Vagina (tissue), 2 donors: ENCODE measurements at regions not wholly inside any gene's neighbourhood (a gene's known extent, or its start where the extent isn't known, plus 50 kb on each side); places are given as distances from the start of the nearest gene placed in this dataset.

Source experiments
- DNase-seq, 2 donors: peaks; one replicate each; pipeline ENCODE4 v3.0.0-alpha.2; 2017; ENCODE audit errors: extremely low spot score in 2 of 2
- H3K27ac ChIP-seq: fragments of 200-600 bp; sonication (generic); one replicate; pipeline ENCODE4 v1.5.1; 2019
- H3K27me3 ChIP-seq: fragments of 200-600 bp; sonication (generic); one replicate; pipeline ENCODE4 v1.5.1; 2019
- H3K36me3 ChIP-seq, 2 donors: fragments of 200-600 bp; sonication (generic); one replicate each; pipeline ENCODE4 v1.5.1; 2017 to 2019
- H3K4me1 ChIP-seq: fragments of 200-600 bp; sonication (generic); one replicate; pipeline ENCODE4 v1.5.1; 2019
- H3K4me3 ChIP-seq, 2 donors: fragments of 200-600 bp; sonication (generic); 1 replicate in 1 of 2; 2 replicates in 1 of 2; pipeline ENCODE4 v1.5.1; 2016 to 2019
- H3K9me3 ChIP-seq: fragments of 200-600 bp; sonication (generic); one replicate; pipeline ENCODE4 v1.5.1; 2019
- POLR2A ChIP-seq, 2 donors: fragments of 450-650 bp; IDR thresholded peaks; one replicate each; pipeline ENCODE4 v1.6.1; 2017; ENCODE audit warnings: antibody characterized with exemption in 2 of 2, mild to moderate bottlenecking in 2 of 2, moderate library complexity in 2 of 2
- POLR2AphosphoS5 ChIP-seq, 2 donors: sonication (generic); formaldehyde crosslinking; IDR thresholded peaks; one replicate each; pipeline ENCODE4 v1.9.0; 2017; ENCODE audit warnings: antibody characterized with exemption in 2 of 2, mild to moderate bottlenecking in 2 of 2, low read depth in 1 of 2; ENCODE audit not compliant: insufficient read depth in 1 of 2
- intact Hi-C: fragments of 100-400 bp; cut with DNase I; formaldehyde crosslinking; loops from one replicate; pipeline ENCODE4 v1.15.1; 2023
- TF ChIP-seq, protein P1 (sequence below), 3 experiments: fragments of 450-650 bp in 2 of 3; fragments of 200-600 bp in 1 of 3; sonication (generic) in 1 of 3; IDR thresholded peaks; one replicate each; pipeline ENCODE4 v1.5.1; 2017 to 2019; ENCODE audit warnings: antibody characterized with exemption in 3 of 3, mild to moderate bottlenecking in 2 of 3, moderate library complexity in 2 of 3

DNA sequence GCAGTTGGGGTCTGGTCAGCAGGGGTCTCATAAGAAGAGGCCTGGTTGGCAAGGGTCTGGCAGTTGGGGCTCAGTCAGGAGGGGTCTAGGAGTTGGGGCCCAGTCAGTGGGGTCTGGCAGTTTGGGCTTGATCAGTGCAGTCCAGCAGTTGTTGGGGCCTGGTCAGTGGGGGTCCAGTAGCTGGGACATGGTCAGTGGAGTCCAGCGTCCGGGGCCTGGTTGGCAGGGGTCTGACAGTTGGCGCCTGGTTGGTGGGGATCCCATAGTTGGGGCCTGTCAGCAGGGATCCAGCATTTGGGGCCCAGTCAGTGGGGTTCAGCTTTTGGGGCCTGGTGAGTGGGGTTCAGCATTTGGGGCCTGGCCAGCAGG lies 60.5 kb upstream of the TPM4 start:
- Histone ChIP-seq H3K4me3 (no peak overlapping the region), H3K36me3 (no peaks in the 10 kb centered on the region), H3K9me3 (no peaks in the 10 kb centered on the region), H3K4me1 (no peaks in the 10 kb centered on the region), H3K27me3 (no peaks in the 10 kb centered on the region), H3K27ac (no peak overlapping the region)
- DNase-seq: no peak
- intact Hi-C loops: no loop called here
- no peak for TF ChIP-seq POLR2AphosphoS5 (IDR thresholded peaks at IDR 0.05; ENCODE audit: insufficient read depth in 1 of 2, low read depth in 1 of 2)
- no peak for TF ChIP-seq POLR2A (IDR thresholded peaks at IDR 0.05)
- TF ChIP-seq, protein P1, sequence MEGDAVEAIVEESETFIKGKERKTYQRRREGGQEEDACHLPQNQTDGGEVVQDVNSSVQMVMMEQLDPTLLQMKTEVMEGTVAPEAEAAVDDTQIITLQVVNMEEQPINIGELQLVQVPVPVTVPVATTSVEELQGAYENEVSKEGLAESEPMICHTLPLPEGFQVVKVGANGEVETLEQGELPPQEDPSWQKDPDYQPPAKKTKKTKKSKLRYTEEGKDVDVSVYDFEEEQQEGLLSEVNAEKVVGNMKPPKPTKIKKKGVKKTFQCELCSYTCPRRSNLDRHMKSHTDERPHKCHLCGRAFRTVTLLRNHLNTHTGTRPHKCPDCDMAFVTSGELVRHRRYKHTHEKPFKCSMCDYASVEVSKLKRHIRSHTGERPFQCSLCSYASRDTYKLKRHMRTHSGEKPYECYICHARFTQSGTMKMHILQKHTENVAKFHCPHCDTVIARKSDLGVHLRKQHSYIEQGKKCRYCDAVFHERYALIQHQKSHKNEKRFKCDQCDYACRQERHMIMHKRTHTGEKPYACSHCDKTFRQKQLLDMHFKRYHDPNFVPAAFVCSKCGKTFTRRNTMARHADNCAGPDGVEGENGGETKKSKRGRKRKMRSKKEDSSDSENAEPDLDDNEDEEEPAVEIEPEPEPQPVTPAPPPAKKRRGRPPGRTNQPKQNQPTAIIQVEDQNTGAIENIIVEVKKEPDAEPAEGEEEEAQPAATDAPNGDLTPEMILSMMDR (IDR thresholded peaks at IDR 0.05): no peak

DNA sequence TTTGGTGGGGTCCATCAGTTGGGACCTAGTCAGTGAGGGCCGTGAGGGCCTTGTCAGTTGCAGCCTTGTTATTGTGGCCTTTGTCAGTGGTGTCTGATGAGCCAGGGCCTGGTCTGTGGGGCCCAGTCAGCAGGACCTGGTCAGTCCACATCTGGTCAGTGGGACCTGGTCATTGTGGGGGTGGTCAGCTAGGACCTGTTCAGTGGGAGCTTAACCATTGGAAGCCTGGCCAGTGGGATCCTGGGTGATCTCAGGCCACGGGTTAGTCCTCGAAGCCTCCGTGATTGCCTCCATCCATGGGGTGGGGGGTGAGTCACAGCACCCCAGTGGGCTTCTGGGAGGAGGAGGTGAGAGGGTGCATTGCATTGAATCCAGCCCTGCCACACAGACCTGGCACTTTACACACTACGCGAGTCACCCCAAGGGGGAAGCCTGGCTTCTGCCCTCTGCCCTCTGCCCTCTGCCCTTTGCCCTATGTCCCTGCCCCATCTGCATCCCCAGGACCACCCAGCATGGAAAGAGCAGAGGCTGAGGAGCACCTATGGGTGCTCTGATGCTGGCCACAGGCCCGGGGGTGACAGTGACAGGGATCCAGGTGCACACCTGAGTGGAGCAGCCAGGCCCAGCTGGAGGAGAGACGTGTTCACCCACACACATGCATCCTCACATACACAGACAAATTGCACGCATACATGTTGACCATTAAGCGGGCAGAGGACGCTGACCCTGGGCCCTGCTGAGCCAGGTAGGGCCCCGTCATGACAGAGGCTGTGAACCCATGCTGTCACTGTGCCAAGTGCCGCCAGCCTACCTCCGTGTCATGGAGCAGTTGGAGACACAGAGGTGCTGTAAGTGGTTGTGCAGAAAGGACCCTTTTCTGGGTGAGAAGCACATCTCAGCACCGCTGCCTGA lies 59.8 kb upstream of the TPM4 start:
- Histone ChIP-seq H3K27me3 (no peaks in the 10 kb centered on the region), H3K27ac (no peak overlapping the region), H3K4me3 (no peak overlapping the region), H3K36me3 (no peaks in the 10 kb centered on the region), H3K4me1 (no peaks in the 10 kb centered on the region), H3K9me3 (no peaks in the 10 kb centered on the region)
- TF ChIP-seq, protein P1 (IDR thresholded peaks at IDR 0.05): no peak
- TF ChIP-seq POLR2AphosphoS5 (IDR thresholded peaks at IDR 0.05; ENCODE audit: insufficient read depth in 1 of 2, low read depth in 1 of 2): no peak
- TF ChIP-seq POLR2A (IDR thresholded peaks at IDR 0.05): no peak
- intact Hi-C loops: no loop called here
- no peak for DNase-seq

DNA sequence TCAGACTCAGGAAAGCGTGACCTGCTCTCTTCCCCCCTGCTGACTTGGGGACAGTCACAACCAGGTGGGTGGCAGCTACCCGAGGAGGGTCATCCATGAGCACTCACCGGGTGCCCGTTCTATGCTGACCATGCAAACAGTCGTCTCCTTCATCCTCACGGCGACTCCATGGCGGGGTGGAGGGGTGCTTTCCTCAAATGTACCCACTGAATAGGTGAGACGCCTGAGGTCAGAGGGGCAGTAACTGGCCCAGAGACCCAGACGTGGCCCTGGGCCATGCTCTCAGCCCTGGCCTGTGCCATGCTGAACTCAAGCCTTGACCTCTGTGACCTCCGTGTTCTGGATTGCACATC lies 59.2 kb upstream of the TPM4 start:
- DNase-seq: no peak
- Histone ChIP-seq H3K36me3 (no peaks in the 10 kb centered on the region), H3K27ac (no peak overlapping the region), H3K27me3 (no peaks in the 10 kb centered on the region), H3K4me3 (no peak overlapping the region), H3K4me1 (no peaks in the 10 kb centered on the region), H3K9me3 (no peaks in the 10 kb centered on the region)
- TF ChIP-seq, protein P1 (IDR thresholded peaks at IDR 0.05): no peak
- TF ChIP-seq POLR2A (IDR thresholded peaks at IDR 0.05): no peak
- no peak for TF ChIP-seq POLR2AphosphoS5 (IDR thresholded peaks at IDR 0.05; ENCODE audit: insufficient read depth in 1 of 2, low read depth in 1 of 2)
- intact Hi-C loops: no loop called here

DNA sequence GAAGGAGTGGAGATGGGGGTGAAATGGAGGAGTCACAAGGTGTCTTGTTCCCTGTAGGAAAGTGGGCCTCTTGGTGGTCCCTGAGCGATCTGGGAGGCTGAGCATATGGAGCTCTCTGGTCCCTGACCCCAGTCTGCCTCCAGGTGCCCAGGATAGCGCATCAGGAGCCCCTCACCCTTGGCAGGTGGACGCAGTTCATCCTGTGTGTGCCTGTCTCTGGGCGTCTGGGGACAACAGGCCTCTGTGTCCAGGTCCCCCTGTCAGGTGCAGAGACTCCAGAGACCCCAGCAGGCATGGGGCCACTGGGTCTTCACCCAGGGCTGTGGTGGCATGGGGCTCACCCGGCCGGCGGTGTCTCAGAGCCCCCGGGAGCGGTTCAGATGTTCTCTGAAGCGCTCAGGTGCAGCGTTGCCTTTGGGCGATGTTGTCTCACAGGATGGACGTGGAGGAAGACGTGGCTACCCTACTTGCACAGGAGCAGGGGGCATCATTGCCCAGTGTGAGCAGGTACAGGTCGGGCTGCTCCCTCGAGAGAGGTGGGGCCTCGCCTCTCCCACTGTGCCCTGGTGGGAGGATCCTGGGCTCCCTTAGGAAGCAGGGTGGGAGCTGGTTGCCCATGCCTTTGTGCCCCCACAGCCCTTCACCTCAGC lies 58.1 kb upstream of the TPM4 start:
- intact Hi-C loops: no loop called here
- H3K36me3 ChIP-seq: no peaks in the 10 kb centered on the region
- no peak overlapping the region for H3K4me3 ChIP-seq
- no peaks in the 10 kb centered on the region for H3K9me3 ChIP-seq
- TF ChIP-seq POLR2A (IDR thresholded peaks at IDR 0.05): no peak
- TF ChIP-seq, protein P1 (IDR thresholded peaks at IDR 0.05): no peak
- DNase-seq: no peak
- H3K27me3 ChIP-seq: no peaks in the 10 kb centered on the region
- H3K27ac ChIP-seq: no peak overlapping the region
- no peaks in the 10 kb centered on the region for H3K4me1 ChIP-seq
